Spleen (tissue), 7 donors: ENCODE measurements at regions not wholly inside any gene's neighbourhood (a gene's known extent, or its start where the extent isn't known, plus 50 kb on each side); places are given as distances from the start of the nearest gene placed in this dataset.

Experiments
- POLR2A ChIP-seq, 3 donors: fragments of 450-650 bp; IDR thresholded peaks; one replicate each; pipeline ENCODE4 v1.5.1; 2017; ENCODE audit warnings: antibody characterized with exemption in 3 of 3, mild to moderate bottlenecking in 1 of 3
- POLR2AphosphoS5 ChIP-seq, 3 donors: sonication (generic); formaldehyde crosslinking; IDR thresholded peaks; one replicate each; pipeline ENCODE4 v1.5.1; 2017; ENCODE audit warnings: antibody characterized with exemption in 3 of 3
- TF ChIP-seq, protein P1 (sequence below), 11 experiments: fragments of 200-600 bp in 7 of 11; fragments of 450-650 bp in 4 of 11; sonication (generic) in 4 of 11; IDR thresholded peaks in 8 of 11; conservative IDR thresholded peaks in 3 of 11; 1 replicate in 7 of 11; 2 replicates in 4 of 11; pipeline versions ENCODE4 v1.4.0 to v1.8.0; 2016 to 2021; ENCODE audit warnings: antibody characterized with exemption in 11 of 11, inconsistent platforms in 4 of 11, mild to moderate bottlenecking in 1 of 11
- donor health status: DM: no; HTN: no; CAD: no; lungs with moderate emphysema.
- donor health status: DM: no; HTN: no; CAD: no.
- donor health status: DM: no; HTN: no; CAD: no.

DNA sequence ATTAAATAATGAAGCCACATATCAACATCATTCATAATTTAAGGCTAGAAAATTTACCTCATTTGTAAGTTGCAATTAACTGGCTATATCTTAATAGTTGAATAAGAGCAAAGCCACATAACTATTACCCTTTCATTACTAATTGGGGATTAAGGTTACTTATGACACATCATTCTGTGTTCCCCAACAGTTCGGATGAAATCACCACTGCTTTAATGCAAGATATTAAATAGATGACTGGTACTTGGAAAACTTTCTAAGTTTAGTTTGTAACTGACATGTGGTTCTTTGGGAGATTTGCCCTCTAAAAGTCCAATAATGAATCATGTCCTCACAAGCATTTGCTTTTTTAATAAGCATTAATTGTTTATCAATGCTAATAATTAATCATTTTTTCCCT lies 109.1 kb downstream of the MTERF1 start:
- TF ChIP-seq, protein P1, sequence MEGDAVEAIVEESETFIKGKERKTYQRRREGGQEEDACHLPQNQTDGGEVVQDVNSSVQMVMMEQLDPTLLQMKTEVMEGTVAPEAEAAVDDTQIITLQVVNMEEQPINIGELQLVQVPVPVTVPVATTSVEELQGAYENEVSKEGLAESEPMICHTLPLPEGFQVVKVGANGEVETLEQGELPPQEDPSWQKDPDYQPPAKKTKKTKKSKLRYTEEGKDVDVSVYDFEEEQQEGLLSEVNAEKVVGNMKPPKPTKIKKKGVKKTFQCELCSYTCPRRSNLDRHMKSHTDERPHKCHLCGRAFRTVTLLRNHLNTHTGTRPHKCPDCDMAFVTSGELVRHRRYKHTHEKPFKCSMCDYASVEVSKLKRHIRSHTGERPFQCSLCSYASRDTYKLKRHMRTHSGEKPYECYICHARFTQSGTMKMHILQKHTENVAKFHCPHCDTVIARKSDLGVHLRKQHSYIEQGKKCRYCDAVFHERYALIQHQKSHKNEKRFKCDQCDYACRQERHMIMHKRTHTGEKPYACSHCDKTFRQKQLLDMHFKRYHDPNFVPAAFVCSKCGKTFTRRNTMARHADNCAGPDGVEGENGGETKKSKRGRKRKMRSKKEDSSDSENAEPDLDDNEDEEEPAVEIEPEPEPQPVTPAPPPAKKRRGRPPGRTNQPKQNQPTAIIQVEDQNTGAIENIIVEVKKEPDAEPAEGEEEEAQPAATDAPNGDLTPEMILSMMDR (IDR thresholded peaks at IDR 0.05 in 8 of 11, conservative IDR thresholded peaks at IDR 0.05 in 3 of 11): no peak
- TF ChIP-seq POLR2A (IDR thresholded peaks at IDR 0.05) (no peak), POLR2AphosphoS5 (IDR thresholded peaks at IDR 0.05) (no peak)
